OCI-M2 (cell line): ENCODE measurements at regions not wholly inside any gene's neighbourhood (a gene's known extent, or its start where the extent isn't known, plus 50 kb on each side); places are given as distances from the start of the nearest gene placed in this dataset.

Experiments used
- DNase-seq: peaks from one replicate; lab custom pipeline; 2025; ENCODE audit not compliant: unreplicated experiment; lab: John Stamatoyannopoulos, UW

- no peak for DNase-seq
Measured at GRCh38 chr14:61847861-61848260, 85.6 kb downstream of the SNAPC1 start.

- DNase-seq = no peak
Measured at GRCh38 chr14:61854898-61855297, 92.7 kb downstream of the SNAPC1 start.

GRCh38 chr14:61860294-61860918 is 98.2 kb downstream of the SNAPC1 start:
- no peak for DNase-seq

GRCh38 chr14:61861320-61861865 is 99.2 kb downstream of the SNAPC1 start:
- DNase-seq = no peak

- DNase-seq = no peak
Measured at GRCh38 chr14:61864329-61864898, 102.2 kb downstream of the SNAPC1 start.

- no peak for DNase-seq
Measured at GRCh38 chr14:61866932-61867920, 105.0 kb downstream of the SNAPC1 start.

GRCh38 chr14:61868846-61869245 is 106.6 kb downstream of the SNAPC1 start:
- DNase-seq = no peak

GRCh38 chr14:61870163-61870562 is 107.9 kb downstream of the SNAPC1 start:
- DNase-seq = no peak

- DNase-seq = no peak
Measured at GRCh38 chr14:61872452-61872851, 110.2 kb downstream of the SNAPC1 start.

GRCh38 chr14:61875483-61875882 is 113.3 kb downstream of the SNAPC1 start:
- no peak for DNase-seq

GRCh38 chr14:61876362-61877034 is 114.3 kb downstream of the SNAPC1 start:
- DNase-seq = no peak

GRCh38 chr14:61877035-61877390 is 114.8 kb downstream of the SNAPC1 start:
- DNase-seq = no peak

- no peak for DNase-seq
Measured at GRCh38 chr14:61877768-61878167, 115.5 kb downstream of the SNAPC1 start.

- no peak for DNase-seq
Measured at GRCh38 chr14:61878931-61879330, 116.7 kb downstream of the SNAPC1 start.

GRCh38 chr14:61881046-61881445 is 118.8 kb downstream of the SNAPC1 start:
- DNase-seq = no peak

GRCh38 chr14:61884711-61885110 is 122.5 kb downstream of the SNAPC1 start:
- DNase-seq = no peak

- no peak for DNase-seq
Measured at GRCh38 chr14:61885203-61885961, 123.2 kb downstream of the SNAPC1 start.

- DNase-seq = no peak
Measured at GRCh38 chr14:61887628-61888027, 125.4 kb downstream of the SNAPC1 start.

- DNase-seq = no peak
Measured at GRCh38 chr14:61889914-61890351, 127.7 kb downstream of the SNAPC1 start.

GRCh38 chr14:61891170-61891569 is 128.9 kb downstream of the SNAPC1 start:
- DNase-seq = no peak
